H9 (cell line): ENCODE measurements at regions not wholly inside any gene's neighbourhood (a gene's known extent, or its start where the extent isn't known, plus 50 kb on each side); places are given as distances from the start of the nearest gene placed in this dataset.

Experiments
- DNase-seq: peaks from one replicate; pipeline ENCODE4 v3.0.0-alpha.2; 2017
- H2AFZ ChIP-seq: one replicate; pipeline ENCODE4 v1.6.1; 2013; ENCODE audit warnings: mild to moderate bottlenecking, low read length, control low read depth, moderate library complexity
- H2AK5ac ChIP-seq: 2 replicates; pipeline ENCODE4 v1.6.1; 2013; ENCODE audit warnings: low read length, control low read depth, mixed read lengths; ENCODE audit not compliant: insufficient read length
- H2BK120ac ChIP-seq: one replicate; pipeline ENCODE4 v1.6.1; 2013; ENCODE audit warnings: low read depth, mild to moderate bottlenecking, low read length, control low read depth, inconsistent platforms; ENCODE audit not compliant: poor library complexity, severe bottlenecking
- H2BK12ac ChIP-seq: 2 replicates; pipeline ENCODE4 v1.6.1; 2013; ENCODE audit warnings: low read length, control low read depth, mixed read lengths, low read depth; ENCODE audit not compliant: insufficient read length
- H2BK15ac ChIP-seq: 2 replicates; pipeline ENCODE4 v1.6.1; 2013; ENCODE audit warnings: low read depth, low read length, control low read depth
- H2BK20ac ChIP-seq: one replicate; pipeline ENCODE4 v1.6.1; 2013; ENCODE audit warnings: low read depth, mild to moderate bottlenecking, low read length, control low read depth, inconsistent platforms; ENCODE audit not compliant: poor library complexity, severe bottlenecking
- H2BK5ac ChIP-seq: 2 replicates; pipeline ENCODE4 v1.6.1; 2013; ENCODE audit warnings: low read length, control low read depth, mixed read lengths; ENCODE audit not compliant: insufficient read length
- H3K14ac ChIP-seq: 2 replicates; pipeline ENCODE4 v1.6.1; 2013; ENCODE audit warnings: low read length, control low read depth; ENCODE audit not compliant: insufficient read depth
- H3K18ac ChIP-seq: 2 replicates; pipeline ENCODE4 v1.6.1; 2013; ENCODE audit warnings: low read depth, mild to moderate bottlenecking, mixed read lengths, low read length, control low read depth; ENCODE audit not compliant: insufficient read length
- H3K23ac ChIP-seq: 2 replicates; pipeline ENCODE4 v1.6.1; 2013; ENCODE audit warnings: low read length, control low read depth, mixed read lengths, low read depth; ENCODE audit not compliant: insufficient read length
- H3K23me2 ChIP-seq: 2 replicates; pipeline ENCODE4 v1.6.1; 2013; ENCODE audit warnings: low read depth, mild to moderate bottlenecking, mixed read lengths, low read length, control low read depth; ENCODE audit not compliant: insufficient read length, poor library complexity, severe bottlenecking
- H3K27ac ChIP-seq: 2 replicates; pipeline ENCODE4 v1.5.1; 2013; ENCODE audit warnings: low read length, control low read depth, mixed read lengths, low read depth; ENCODE audit not compliant: insufficient read length
- H3K27me3 ChIP-seq: 2 replicates; pipeline ENCODE4 v1.6.1; 2013; ENCODE audit warnings: low read length, control low read depth, inconsistent platforms; ENCODE audit not compliant: insufficient read depth
- H3K4ac ChIP-seq: 2 replicates; pipeline ENCODE4 v1.6.1; 2013; ENCODE audit warnings: low read depth, mild to moderate bottlenecking, control low read depth, inconsistent platforms, low read length, moderate library complexity
- H3K4me1 ChIP-seq: 2 replicates; pipeline ENCODE4 v1.6.1; 2013; ENCODE audit warnings: low read length, control low read depth, inconsistent platforms; ENCODE audit not compliant: insufficient read depth
- H3K4me2 ChIP-seq: 2 replicates; pipeline ENCODE4 v1.6.1; 2013; ENCODE audit warnings: low read length, control low read depth, mixed read lengths; ENCODE audit not compliant: insufficient read length, insufficient read depth
- H3K56ac ChIP-seq: 2 replicates; pipeline ENCODE4 v1.6.1; 2013; ENCODE audit warnings: low read depth, mild to moderate bottlenecking, mixed read lengths, low read length, control low read depth; ENCODE audit not compliant: insufficient read length
- H3K79me1 ChIP-seq: 2 replicates; pipeline ENCODE4 v1.6.1; 2013; ENCODE audit warnings: low read depth, mild to moderate bottlenecking, moderate library complexity, low read length, control low read depth, inconsistent platforms; ENCODE audit not compliant: insufficient read depth, poor library complexity, severe bottlenecking
- H3K79me2 ChIP-seq: 2 replicates; pipeline ENCODE4 v1.6.1; 2013; ENCODE audit warnings: low read length, control low read depth, inconsistent platforms; ENCODE audit not compliant: insufficient read depth
- H3K9ac ChIP-seq: 2 replicates; pipeline ENCODE4 v1.6.1; 2013; ENCODE audit warnings: low read length, control low read depth, mixed read lengths; ENCODE audit not compliant: insufficient read length; ENCODE audit errors: extremely low read depth
- H3K9me3 ChIP-seq: one replicate; pipeline ENCODE4 v1.6.1; 2013; ENCODE audit warnings: low read depth, low read length, inconsistent platforms; ENCODE audit not compliant: control insufficient read depth
- H3T11ph ChIP-seq: one replicate; pipeline ENCODE4 v1.6.1; 2013; ENCODE audit warnings: mild to moderate bottlenecking, low read length, control low read depth, inconsistent platforms
- H4K20me1 ChIP-seq: one replicate; pipeline ENCODE4 v1.6.1; 2013; ENCODE audit not compliant: control insufficient read depth, insufficient read length, insufficient read depth
- H4K5ac ChIP-seq: 2 replicates; pipeline ENCODE4 v1.6.1; 2013; ENCODE audit warnings: low read depth, mild to moderate bottlenecking, mixed read lengths, low read length, control low read depth; ENCODE audit not compliant: insufficient read length
- H4K8ac ChIP-seq: replicated peaks from 2 replicates; pipeline ENCODE4 v1.6.1; 2013; ENCODE audit warnings: low read length, control low read depth, mixed read lengths, low read depth; ENCODE audit not compliant: insufficient read length
- H4K91ac ChIP-seq: 2 replicates; pipeline ENCODE4 v1.6.1; 2013; ENCODE audit warnings: low read depth, mild to moderate bottlenecking, moderate library complexity, mixed read lengths, low read length, control low read depth; ENCODE audit not compliant: insufficient read length
- H3K27ac Mint-ChIP-seq, 3 experiments: 2 replicates in 2 of 3; 3 replicates in 1 of 3; pipeline ENCODE4 v1.8.0; 2020 to 2021; ENCODE audit warnings: mixed read lengths in 3 of 3, mild to moderate bottlenecking in 1 of 3, moderate library complexity in 1 of 3
- H3K27me3 Mint-ChIP-seq: 2 replicates; pipeline ENCODE4 v1.8.0; 2021; ENCODE audit warnings: low read depth, mild to moderate bottlenecking, moderate library complexity, mixed read lengths
- H3K36me3 Mint-ChIP-seq, 3 experiments: 2 replicates in 2 of 3; 3 replicates in 1 of 3; pipeline ENCODE4 v1.8.0; 2020 to 2021; ENCODE audit warnings: low read depth in 3 of 3, mixed read lengths in 3 of 3; ENCODE audit not compliant: insufficient read depth in 1 of 3
- H3K4me1 Mint-ChIP-seq, 2 experiments: 2 replicates each; pipeline ENCODE4 v1.8.0; 2020; ENCODE audit warnings: mixed read lengths in 2 of 2
- H3K4me3 Mint-ChIP-seq, 2 experiments: 2 replicates in 1 of 2; 3 replicates in 1 of 2; pipeline ENCODE4 v1.8.0; 2020 to 2021; ENCODE audit warnings: mild to moderate bottlenecking in 2 of 2, mixed read lengths in 2 of 2, moderate library complexity in 1 of 2
- H3K9me3 Mint-ChIP-seq, 2 experiments: 2 replicates in 1 of 2; 3 replicates in 1 of 2; pipeline ENCODE4 v1.8.0; 2020; ENCODE audit warnings: mild to moderate bottlenecking in 2 of 2, mixed read lengths in 2 of 2, moderate library complexity in 1 of 2
- WGBS: extraction: QIAGEN DNeasy Blood & Tissue Kit; methylation state at CpG from one replicate; pipeline ENCODE4 v1.1.7; 2013; ENCODE audit warnings: missing lambda C conversion rate, low lambda C conversion rate, mixed read lengths; ENCODE audit not compliant: insufficient read length; ENCODE audit errors: extremely low coverage; 5-methylcytosine and 5-hydroxymethylcytosine counted together
- TF ChIP-seq, protein P1 (sequence below): fragments of 200-600 bp; sonication (generic); conservative IDR thresholded peaks from 3 replicates; pipeline ENCODE4 v1.8.0; 2021; ENCODE audit warnings: antibody characterized with exemption, mild to moderate bottlenecking

- Histone ChIP-seq H3K27ac (no peak overlapping the region), H3K23me2 (no peaks in the 10 kb centered on the region), H2AK5ac (no peak overlapping the region), H3T11ph (no peak overlapping the region), H3K56ac (no peak overlapping the region), H3K18ac (no peak overlapping the region), H3K9me3 (peaks cover 9% of the 10 kb centered on the region), H3K27me3 (no peaks in the 10 kb centered on the region), H4K5ac (no peak overlapping the region), H2BK15ac (no peak overlapping the region), H3K4ac (no peak overlapping the region), H2BK120ac (no peak overlapping the region), H3K4me2 (no peak overlapping the region), H3K9ac (no peak overlapping the region), H3K79me1 (no peaks in the 10 kb centered on the region), H3K79me2 (no peaks in the 10 kb centered on the region), H3K14ac (no peak overlapping the region), H2BK5ac (no peak overlapping the region), H3K23ac (no peak overlapping the region), H2BK12ac (no peak overlapping the region), H4K8ac (no peak overlapping the region), H2BK20ac (no peak overlapping the region), H4K91ac (no peak overlapping the region), H2AFZ (no peak overlapping the region), H3K4me1 (no peaks in the 10 kb centered on the region), H4K20me1 (no peaks in the 10 kb centered on the region)
- peaks cover 17 to 31% (median 21%) of the 10 kb centered on the region in 3 experiments for H3K36me3 Mint-ChIP-seq
- no peak overlapping the region for H3K4me3 Mint-ChIP-seq
- TF ChIP-seq, protein P1, sequence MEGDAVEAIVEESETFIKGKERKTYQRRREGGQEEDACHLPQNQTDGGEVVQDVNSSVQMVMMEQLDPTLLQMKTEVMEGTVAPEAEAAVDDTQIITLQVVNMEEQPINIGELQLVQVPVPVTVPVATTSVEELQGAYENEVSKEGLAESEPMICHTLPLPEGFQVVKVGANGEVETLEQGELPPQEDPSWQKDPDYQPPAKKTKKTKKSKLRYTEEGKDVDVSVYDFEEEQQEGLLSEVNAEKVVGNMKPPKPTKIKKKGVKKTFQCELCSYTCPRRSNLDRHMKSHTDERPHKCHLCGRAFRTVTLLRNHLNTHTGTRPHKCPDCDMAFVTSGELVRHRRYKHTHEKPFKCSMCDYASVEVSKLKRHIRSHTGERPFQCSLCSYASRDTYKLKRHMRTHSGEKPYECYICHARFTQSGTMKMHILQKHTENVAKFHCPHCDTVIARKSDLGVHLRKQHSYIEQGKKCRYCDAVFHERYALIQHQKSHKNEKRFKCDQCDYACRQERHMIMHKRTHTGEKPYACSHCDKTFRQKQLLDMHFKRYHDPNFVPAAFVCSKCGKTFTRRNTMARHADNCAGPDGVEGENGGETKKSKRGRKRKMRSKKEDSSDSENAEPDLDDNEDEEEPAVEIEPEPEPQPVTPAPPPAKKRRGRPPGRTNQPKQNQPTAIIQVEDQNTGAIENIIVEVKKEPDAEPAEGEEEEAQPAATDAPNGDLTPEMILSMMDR, result no peak
- peaks cover 0 to 3% of the 10 kb centered on the region in 2 experiments; a peak in 1 of 4 replicates for H3K4me1 Mint-ChIP-seq
- WGBS, result no CpG with 5 or more reads among the region's 4 CpGs
- H3K27me3 Mint-ChIP-seq, result peaks cover 2% of the 10 kb centered on the region; the same call in 1 of the 2 replicates
- H3K9me3 Mint-ChIP-seq, result peaks cover 28 to 33% of the 10 kb centered on the region in 2 experiments
- no peak overlapping the region; a peak in 1 of 7 replicates for H3K27ac Mint-ChIP-seq
- no peak for DNase-seq
Measured at GRCh38 chr5:165321912-165322311, 1816.5 kb downstream of the MAT2B start.
